ENCODE measurements at regions not wholly inside any gene's neighbourhood (a gene's known extent, or its start where the extent isn't known, plus 50 kb on each side); places are given as distances from the start of the nearest gene placed in this dataset.

GRCh38 chr3:117696851-117697407, 987.4 kb downstream of the TUSC7 start:
- no peak for TF ChIP-seq CTCF (IDR thresholded peaks at IDR 0.05)
- TF ChIP-seq POLR2A (IDR thresholded peaks at IDR 0.05): no peak

All from lower leg skin (tissue), 3 donors.